ENCODE measurements at regions not wholly inside any gene's neighbourhood (a gene's known extent, or its start where the extent isn't known, plus 50 kb on each side); places are given as distances from the start of the nearest gene placed in this dataset.

DNA sequence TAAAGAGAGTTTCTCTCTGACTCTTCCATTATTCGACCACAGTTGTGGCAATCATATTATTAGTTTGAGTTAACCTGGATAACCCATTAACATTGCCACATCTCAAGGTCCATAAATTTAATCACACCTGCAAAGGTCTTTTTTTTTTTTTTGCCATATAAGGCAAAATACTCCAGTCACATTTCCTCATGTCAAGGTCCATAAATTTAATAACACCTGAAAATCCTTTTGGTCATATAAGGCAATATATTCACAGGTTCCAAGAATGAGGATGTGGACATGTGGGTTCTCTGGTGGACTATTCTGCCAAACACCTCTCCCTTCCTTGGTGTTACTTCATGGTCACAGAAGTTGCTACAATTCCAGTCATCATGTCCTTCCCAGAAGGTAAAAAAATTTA is 213.5 kb upstream of the COX7C start:
- TF ChIP-seq POLR2A (IDR thresholded peaks at IDR 0.05; ENCODE audit: extremely low read depth, insufficient read length): no peak
- TF ChIP-seq, protein P1, sequence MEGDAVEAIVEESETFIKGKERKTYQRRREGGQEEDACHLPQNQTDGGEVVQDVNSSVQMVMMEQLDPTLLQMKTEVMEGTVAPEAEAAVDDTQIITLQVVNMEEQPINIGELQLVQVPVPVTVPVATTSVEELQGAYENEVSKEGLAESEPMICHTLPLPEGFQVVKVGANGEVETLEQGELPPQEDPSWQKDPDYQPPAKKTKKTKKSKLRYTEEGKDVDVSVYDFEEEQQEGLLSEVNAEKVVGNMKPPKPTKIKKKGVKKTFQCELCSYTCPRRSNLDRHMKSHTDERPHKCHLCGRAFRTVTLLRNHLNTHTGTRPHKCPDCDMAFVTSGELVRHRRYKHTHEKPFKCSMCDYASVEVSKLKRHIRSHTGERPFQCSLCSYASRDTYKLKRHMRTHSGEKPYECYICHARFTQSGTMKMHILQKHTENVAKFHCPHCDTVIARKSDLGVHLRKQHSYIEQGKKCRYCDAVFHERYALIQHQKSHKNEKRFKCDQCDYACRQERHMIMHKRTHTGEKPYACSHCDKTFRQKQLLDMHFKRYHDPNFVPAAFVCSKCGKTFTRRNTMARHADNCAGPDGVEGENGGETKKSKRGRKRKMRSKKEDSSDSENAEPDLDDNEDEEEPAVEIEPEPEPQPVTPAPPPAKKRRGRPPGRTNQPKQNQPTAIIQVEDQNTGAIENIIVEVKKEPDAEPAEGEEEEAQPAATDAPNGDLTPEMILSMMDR (IDR thresholded peaks at IDR 0.05; ENCODE audit: low read depth, low read length): no peak
- TF ChIP-seq, protein P2, sequence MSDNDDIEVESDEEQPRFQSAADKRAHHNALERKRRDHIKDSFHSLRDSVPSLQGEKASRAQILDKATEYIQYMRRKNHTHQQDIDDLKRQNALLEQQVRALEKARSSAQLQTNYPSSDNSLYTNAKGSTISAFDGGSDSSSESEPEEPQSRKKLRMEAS (IDR thresholded peaks at IDR 0.05; ENCODE audit: low read depth, low read length): no peak

Data from NB4 (cell line).